B cell (primary cell): ENCODE measurements at regions not wholly inside any gene's neighbourhood (a gene's known extent, or its start where the extent isn't known, plus 50 kb on each side); places are given as distances from the start of the nearest gene placed in this dataset.

Experiments
- ATAC-seq: fragments of 200-7000 bp; cut with Tn5 transposase; one replicate; pipeline ENCODE4 v1.10.0; 2021; ENCODE audit warnings: low read depth, mild to moderate bottlenecking, moderate number of reproducible peaks, moderate library complexity
- CTCF ChIA-PET: fragments of 350-600 bp; sonication (Branson Sonifier 250); formaldehyde crosslinking; loops from one replicate; lab custom pipeline; 2021; ENCODE audit warnings: antibody characterized with exemption, inconsistent platforms; lab: Charles Lee
- POLR2A ChIA-PET: fragments of 350-600 bp; sonication (Branson Sonifier 250); formaldehyde crosslinking; loops from one replicate; lab custom pipeline; 2021; ENCODE audit warnings: antibody characterized with exemption; lab: Charles Lee
- DNase-seq: peaks from one replicate; pipeline ENCODE4 v3.0.0; 2013
- H2AFZ ChIP-seq: 2 replicates; pipeline ENCODE4 v1.6.1; 2012; ENCODE audit warnings: mild to moderate bottlenecking, low read depth, low read length; ENCODE audit not compliant: insufficient read depth, poor library complexity, severe bottlenecking
- H3K27ac ChIP-seq, 2 donors: 1 replicate in 1 of 2; 2 replicates in 1 of 2; pipeline ENCODE4 v1.5.1; 2012 to 2013; ENCODE audit warnings: low read length in 2 of 2, mild to moderate bottlenecking in 2 of 2, moderate library complexity in 1 of 2
- H3K27me3 ChIP-seq, 4 experiments: fragments of 200-600 bp in 1 of 4; sonication (generic) in 1 of 4; replicated peaks in 1 of 4; 1 replicate in 2 of 4; 2 replicates in 2 of 4; pipeline versions ENCODE4 v1.6.1 to v1.7.0; 2013 to 2016; ENCODE audit warnings: low read length in 3 of 4, mild to moderate bottlenecking in 2 of 4, mixed read lengths in 1 of 4, moderate library complexity in 1 of 4; ENCODE audit not compliant: insufficient read depth in 4 of 4, control insufficient read depth in 3 of 4; ENCODE audit errors: control extremely low read depth in 1 of 4
- H3K36me3 ChIP-seq, 2 experiments: replicated peaks in 1 of 2; 1 replicate in 1 of 2; 2 replicates in 1 of 2; pipeline versions ENCODE4 v1.6.1 to v1.7.1; 2013; ENCODE audit warnings: low read length in 1 of 2; ENCODE audit not compliant: insufficient read depth in 2 of 2, control insufficient read depth in 1 of 2; ENCODE audit errors: control extremely low read depth in 1 of 2, extremely low read depth in 1 of 2
- H3K4me1 ChIP-seq, 2 donors: fragments of 200-600 bp in 1 of 2; sonication (generic) in 1 of 2; 1 replicate in 1 of 2; 2 replicates in 1 of 2; pipeline versions ENCODE4 v1.5.1 to v1.6.1; 2013 to 2017; ENCODE audit warnings: low read length in 2 of 2; ENCODE audit not compliant: control insufficient read depth in 2 of 2, insufficient read depth in 2 of 2
- H3K4me2 ChIP-seq: replicated peaks from 2 replicates; pipeline ENCODE3; 2012; ENCODE audit warnings: mild to moderate bottlenecking, low read depth, low read length; ENCODE audit not compliant: poor library complexity, severe bottlenecking
- H3K4me3 ChIP-seq, 5 experiments: fragments of 200-600 bp in 1 of 5; sonication (generic) in 1 of 5; 1 replicate in 3 of 5; 2 replicates in 2 of 5; pipeline versions ENCODE4 v1.5.1 to v1.7.0; 2011 to 2016; ENCODE audit warnings: low read length in 4 of 5, mild to moderate bottlenecking in 4 of 5, low read depth in 2 of 5, control low read depth in 1 of 5, moderate library complexity in 1 of 5; ENCODE audit not compliant: insufficient read depth in 1 of 5; ENCODE audit errors: control extremely low read depth in 1 of 5, extremely low read depth in 1 of 5
- H3K79me2 ChIP-seq: fragments of 200-600 bp; sonication (generic); one replicate; pipeline ENCODE4 v1.6.0; 2016; ENCODE audit warnings: low read length; ENCODE audit not compliant: control insufficient read depth, insufficient read depth
- H3K9ac ChIP-seq: fragments of 200-600 bp; sonication (generic); 2 replicates; pipeline ENCODE4 v1.6.1; 2017; ENCODE audit warnings: mild to moderate bottlenecking, low read length, moderate library complexity
- H3K9me3 ChIP-seq, 3 donors: one replicate each; pipeline versions ENCODE4 v1.6.1 to v1.7.1; 2013; ENCODE audit warnings: low read length in 2 of 3; ENCODE audit not compliant: control insufficient read depth in 2 of 3, insufficient read depth in 1 of 3; ENCODE audit errors: control extremely low read depth in 1 of 3
- H4K20me1 ChIP-seq: 2 replicates; pipeline ENCODE4 v1.6.0; 2012; ENCODE audit warnings: mild to moderate bottlenecking, low read length; ENCODE audit not compliant: insufficient read depth, control insufficient read depth, poor library complexity, severe bottlenecking
- H3K27ac Mint-ChIP-seq: one replicate; pipeline ENCODE4 v1.8.0; 2021; ENCODE audit warnings: mixed read lengths
- H3K27me3 Mint-ChIP-seq: one replicate; pipeline ENCODE4 v1.8.0; 2021; ENCODE audit warnings: mixed read lengths
- H3K4me1 Mint-ChIP-seq: one replicate; pipeline ENCODE4 v1.8.0; 2021; ENCODE audit warnings: mixed read lengths
- H3K4me3 Mint-ChIP-seq: one replicate; pipeline ENCODE4 v1.8.0; 2021; ENCODE audit warnings: mixed read lengths
- H3K9me3 Mint-ChIP-seq: one replicate; pipeline ENCODE4 v1.8.0; 2022; ENCODE audit warnings: mixed read lengths; ENCODE audit not compliant: insufficient read depth
- EZH2 ChIP-seq: IDR thresholded peaks from 2 replicates; pipeline ENCODE4 v1.6.1; 2012; ENCODE audit warnings: borderline replicate concordance, low read depth, mild to moderate bottlenecking, moderate library complexity, low read length; ENCODE audit not compliant: insufficient read depth, poor library complexity, severe bottlenecking
- WGBS: methylation state at CpG from one replicate; pipeline ENCODE4 v1.1.5; 2013; ENCODE audit warnings: missing lambda C conversion rate; ENCODE audit not compliant: insufficient coverage; 5-methylcytosine and 5-hydroxymethylcytosine counted together
- intact Hi-C: fragments of 100-400 bp; cut with micrococcal nuclease; formaldehyde crosslinking; loops from one replicate; pipeline ENCODE4 v1.10.0; 2022
- TF ChIP-seq, protein P1 (sequence below): fragments of 200-600 bp; IDR thresholded peaks from one replicate; pipeline ENCODE4 v1.8.0; 2022; ENCODE audit warnings: antibody characterized with exemption, mild to moderate bottlenecking

DNA sequence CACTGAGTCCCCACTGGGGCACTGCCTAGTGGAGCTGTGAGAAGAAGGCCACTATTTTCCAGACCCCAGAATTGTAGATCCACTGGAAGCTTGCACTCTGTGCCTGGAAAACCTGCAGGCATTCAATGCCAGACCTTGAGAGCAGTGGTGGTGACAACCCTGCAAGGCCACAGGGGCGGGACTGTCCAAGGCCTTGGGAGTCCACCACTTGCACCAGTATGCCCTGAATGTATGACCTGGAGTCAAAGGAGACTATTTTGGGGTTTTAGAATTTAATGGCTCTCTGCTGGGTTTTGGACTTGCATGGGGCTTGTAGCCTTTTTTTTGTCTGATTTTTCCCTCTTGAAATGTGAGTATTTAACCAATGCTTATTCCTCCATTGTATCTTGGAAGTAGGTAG, 145.8 kb downstream of the MSN start:
- Histone ChIP-seq H3K4me1 (peaks cover 3 to 6% of the 10 kb centered on the region in 2 donors), H2AFZ (no peak overlapping the region), H3K27ac (no peak overlapping the region), H4K20me1 (no peaks in the 10 kb centered on the region), H3K9ac (no peak overlapping the region), H3K9me3 (peaks cover 0 to 10% (median 2%) of the 10 kb centered on the region in 3 donors), H3K79me2 (no peaks in the 10 kb centered on the region), H3K36me3 (no peaks in the 10 kb centered on the region), H3K4me2 (no peak overlapping the region), H3K27me3 (no peaks in the 10 kb centered on the region), H3K4me3 (no peak overlapping the region)
- Mint-ChIP-seq H3K27me3 (no peaks in the 10 kb centered on the region), H3K9me3 (peaks cover 2% of the 10 kb centered on the region), H3K4me1 (peaks cover 7% of the 10 kb centered on the region), H3K27ac (no peak overlapping the region), H3K4me3 (no peak overlapping the region)
- POLR2A ChIA-PET = no interaction called here
- no peak for DNase-seq
- no peak for ATAC-seq
- intact Hi-C loops = no loop called here
- no peak for TF ChIP-seq EZH2
- TF ChIP-seq, protein P1, sequence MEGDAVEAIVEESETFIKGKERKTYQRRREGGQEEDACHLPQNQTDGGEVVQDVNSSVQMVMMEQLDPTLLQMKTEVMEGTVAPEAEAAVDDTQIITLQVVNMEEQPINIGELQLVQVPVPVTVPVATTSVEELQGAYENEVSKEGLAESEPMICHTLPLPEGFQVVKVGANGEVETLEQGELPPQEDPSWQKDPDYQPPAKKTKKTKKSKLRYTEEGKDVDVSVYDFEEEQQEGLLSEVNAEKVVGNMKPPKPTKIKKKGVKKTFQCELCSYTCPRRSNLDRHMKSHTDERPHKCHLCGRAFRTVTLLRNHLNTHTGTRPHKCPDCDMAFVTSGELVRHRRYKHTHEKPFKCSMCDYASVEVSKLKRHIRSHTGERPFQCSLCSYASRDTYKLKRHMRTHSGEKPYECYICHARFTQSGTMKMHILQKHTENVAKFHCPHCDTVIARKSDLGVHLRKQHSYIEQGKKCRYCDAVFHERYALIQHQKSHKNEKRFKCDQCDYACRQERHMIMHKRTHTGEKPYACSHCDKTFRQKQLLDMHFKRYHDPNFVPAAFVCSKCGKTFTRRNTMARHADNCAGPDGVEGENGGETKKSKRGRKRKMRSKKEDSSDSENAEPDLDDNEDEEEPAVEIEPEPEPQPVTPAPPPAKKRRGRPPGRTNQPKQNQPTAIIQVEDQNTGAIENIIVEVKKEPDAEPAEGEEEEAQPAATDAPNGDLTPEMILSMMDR = no peak
- WGBS = no CpG with 5 or more reads among the region's 1 CpG
- CTCF ChIA-PET = no interaction called here

DNA sequence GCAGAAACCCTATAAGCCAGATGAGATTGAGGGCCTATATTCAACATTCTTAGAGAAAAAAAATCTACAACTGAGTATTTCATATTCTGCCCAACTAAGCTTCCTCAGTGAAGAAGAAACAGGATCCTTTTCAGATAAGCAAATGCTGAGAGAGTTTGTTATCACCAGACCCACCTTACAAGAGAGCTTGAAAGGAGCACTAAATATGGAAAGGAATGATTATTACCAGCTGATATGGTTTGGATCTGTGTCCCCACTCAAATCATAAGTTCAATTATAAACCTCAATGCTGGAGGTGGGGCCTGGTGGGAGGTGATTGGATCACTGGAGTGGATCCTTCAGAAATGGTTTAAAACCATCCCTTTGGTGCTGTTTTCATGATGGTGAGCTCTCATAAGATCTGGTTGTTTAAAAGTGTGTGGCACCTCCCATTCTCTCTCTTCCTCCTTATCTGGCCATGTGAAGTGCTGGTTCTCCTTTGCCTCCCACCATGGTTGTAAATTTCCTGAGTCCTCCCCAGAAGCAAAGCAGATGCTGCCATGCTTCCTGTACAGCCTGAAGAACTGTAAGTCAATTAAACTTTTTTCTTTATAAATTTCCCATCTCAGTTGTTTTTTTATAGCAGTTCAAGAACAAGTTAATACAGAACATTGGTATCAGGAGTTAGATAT, 144.2 kb downstream of the MSN start:
- Mint-ChIP-seq H3K9me3 (peaks cover 2% of the 10 kb centered on the region), H3K27me3 (no peaks in the 10 kb centered on the region), H3K4me1 (no peaks in the 10 kb centered on the region), H3K27ac (no peak overlapping the region), H3K4me3 (no peak overlapping the region)
- intact Hi-C loops = no loop called here
- no peaks in the 10 kb centered on the region for H4K20me1 ChIP-seq
- ATAC-seq (no peak), DNase-seq (no peak)
- ChIA-PET CTCF (no interaction called here), POLR2A (no interaction called here)
- H3K4me2 ChIP-seq = no peak overlapping the region
- no peak overlapping the region for H2AFZ ChIP-seq
- peaks cover 0 to 10% (median 2%) of the 10 kb centered on the region in 3 donors for H3K9me3 ChIP-seq
- no peaks in the 10 kb centered on the region for H3K79me2 ChIP-seq
- no peak for TF ChIP-seq EZH2
- no peak overlapping the region for H3K27ac ChIP-seq
- no peak overlapping the region for H3K4me3 ChIP-seq
- H3K4me1 ChIP-seq = no peaks in the 10 kb centered on the region
- no peaks in the 10 kb centered on the region for H3K27me3 ChIP-seq
- H3K9ac ChIP-seq = no peak overlapping the region
- no peaks in the 10 kb centered on the region for H3K36me3 ChIP-seq
